GM11168 (cell line): ENCODE measurements at regions not wholly inside any gene's neighbourhood (a gene's known extent, or its start where the extent isn't known, plus 50 kb on each side); places are given as distances from the start of the nearest gene placed in this dataset.

Source experiments
- in situ Hi-C: fragments of 300-500 bp; cut with MboI; formaldehyde crosslinking; loops from one replicate; pipeline ENCODE4 v1.12.0; 2022; ENCODE audit warnings: low sequenced_read_pairs; ENCODE audit not compliant: unreplicated experiment

- in situ Hi-C loops = no loop called here
These were observed 65.1 kb upstream of the HES1 start for GRCh38 chr3:194070634-194071409.

GRCh38 chr3:194072097-194072428 lies 63.9 kb upstream of the HES1 start:
- in situ Hi-C loops = no loop called here

GRCh38 chr3:194072691-194073279 lies 63.2 kb upstream of the HES1 start:
- in situ Hi-C loops = no loop called here

GRCh38 chr3:194073926-194074325 lies 62.0 kb upstream of the HES1 start:
- in situ Hi-C loops = no loop called here

- in situ Hi-C loops = no loop called here
These were observed 60.8 kb upstream of the HES1 start for GRCh38 chr3:194075088-194075615.

GRCh38 chr3:194075802-194076460 lies 60.0 kb upstream of the HES1 start:
- in situ Hi-C loops = no loop called here

GRCh38 chr3:194076475-194076874 lies 59.5 kb upstream of the HES1 start:
- in situ Hi-C loops = no loop called here

GRCh38 chr3:194077602-194078001 lies 58.3 kb upstream of the HES1 start:
- in situ Hi-C loops = no loop called here

GRCh38 chr3:194078045-194078821 lies 57.7 kb upstream of the HES1 start:
- in situ Hi-C loops = no loop called here

- in situ Hi-C loops = no loop called here
These were observed 56.2 kb upstream of the HES1 start for GRCh38 chr3:194079702-194080172.

- in situ Hi-C loops = no loop called here
These were observed 55.5 kb upstream of the HES1 start for GRCh38 chr3:194080436-194080835.

GRCh38 chr3:194080913-194081800 lies 54.8 kb upstream of the HES1 start:
- in situ Hi-C loops = no loop called here

- in situ Hi-C loops = no loop called here
These were observed 54.1 kb upstream of the HES1 start for GRCh38 chr3:194081826-194082225.

GRCh38 chr3:194082743-194083636 lies 53.0 kb upstream of the HES1 start:
- in situ Hi-C loops = no loop called here

GRCh38 chr3:194083637-194084224 lies 52.2 kb upstream of the HES1 start:
- in situ Hi-C loops = no loop called here

- in situ Hi-C loops = no loop called here
These were observed 51.7 kb upstream of the HES1 start for GRCh38 chr3:194084284-194084683.
